ENCODE measurements at regions not wholly inside any gene's neighbourhood (a gene's known extent, or its start where the extent isn't known, plus 50 kb on each side); places are given as distances from the start of the nearest gene placed in this dataset.
"Not testable (repeated sequence)": the region's sequence is repeated elsewhere in the genome, so short reads cannot be mapped to it uniquely, and the experiment has no call there.

DNA sequence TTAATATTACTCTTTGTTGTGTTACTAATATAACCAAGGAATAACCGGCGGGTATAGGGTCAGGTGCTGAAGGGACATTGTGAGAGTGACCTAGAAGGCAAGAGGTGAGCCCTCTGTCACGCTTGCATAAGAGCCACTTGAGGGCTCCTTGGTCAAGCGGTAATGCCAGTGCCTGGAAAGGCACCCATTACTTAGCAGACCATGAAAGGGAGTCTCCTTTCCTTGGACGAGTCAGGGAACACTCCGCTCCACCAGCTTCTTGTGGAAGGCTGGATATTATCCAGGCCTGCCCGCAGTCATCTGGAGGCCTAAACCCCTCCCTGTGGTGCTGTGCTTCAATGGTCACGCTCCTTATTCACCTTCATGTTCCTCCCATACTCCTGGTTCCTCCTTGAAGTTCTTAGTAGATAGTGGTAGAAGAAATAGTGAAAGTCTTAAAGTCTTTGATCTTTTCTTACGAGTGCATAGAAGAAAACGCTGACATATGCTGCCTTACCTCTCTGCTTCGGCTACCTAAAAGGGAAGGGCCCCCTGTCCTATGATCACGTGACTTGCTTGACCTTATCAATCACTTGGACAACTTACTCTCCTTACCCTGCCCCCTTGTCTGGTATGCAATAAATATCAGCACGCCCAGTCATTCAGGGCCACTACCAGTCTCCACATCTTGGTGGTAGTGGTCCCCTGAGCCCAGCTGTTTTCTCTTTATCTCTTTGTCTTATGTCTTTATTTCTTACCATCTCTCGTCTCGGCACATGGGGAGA is 59.6 kb upstream of the DMRTB1 start:
- DNase-seq, result not testable (repeated sequence)

DNA sequence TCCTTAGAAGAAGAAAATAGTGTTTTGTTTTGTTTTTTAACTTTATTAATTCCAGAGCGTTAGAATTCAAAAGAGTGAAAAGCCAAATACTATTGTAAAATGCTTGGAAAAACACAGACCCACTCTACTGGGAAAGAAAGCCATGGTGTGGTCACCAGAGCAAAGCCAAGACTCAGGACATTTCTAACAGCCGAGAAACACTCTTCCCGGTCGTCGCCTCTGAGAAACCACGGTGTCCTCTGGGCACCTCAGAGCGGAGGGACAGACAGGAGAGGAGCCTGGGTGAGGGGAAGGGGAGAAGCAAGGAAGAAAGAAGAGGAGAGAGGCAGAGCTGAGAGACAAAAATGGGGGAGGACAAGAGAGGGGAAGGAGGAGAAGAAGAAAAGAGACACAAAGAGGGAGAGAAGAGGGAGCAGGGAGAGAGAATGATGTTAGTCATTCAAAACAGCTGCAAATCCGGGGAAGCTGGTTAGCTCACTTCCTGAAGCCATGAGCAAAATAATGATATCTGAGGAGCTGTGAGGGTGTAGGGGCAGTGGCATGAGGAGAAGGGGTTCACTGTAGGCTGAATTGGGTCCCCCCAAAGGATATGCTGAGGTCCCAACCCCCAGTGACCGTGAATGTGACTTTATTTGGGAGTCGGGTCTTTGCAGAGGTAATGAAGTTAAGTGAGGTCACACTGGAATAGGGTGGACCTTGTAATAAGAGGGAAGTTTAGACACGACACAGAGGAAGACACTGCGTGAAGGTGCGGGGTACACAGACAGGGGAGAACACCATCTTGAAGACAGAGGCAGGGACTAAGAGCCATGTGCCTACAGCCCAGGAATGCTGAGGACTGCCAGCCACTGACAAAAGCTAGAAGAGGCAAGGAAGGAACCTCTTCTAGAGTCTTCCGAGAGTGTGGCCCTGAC is 58.2 kb upstream of the DMRTB1 start:
- no peak for DNase-seq

DNA sequence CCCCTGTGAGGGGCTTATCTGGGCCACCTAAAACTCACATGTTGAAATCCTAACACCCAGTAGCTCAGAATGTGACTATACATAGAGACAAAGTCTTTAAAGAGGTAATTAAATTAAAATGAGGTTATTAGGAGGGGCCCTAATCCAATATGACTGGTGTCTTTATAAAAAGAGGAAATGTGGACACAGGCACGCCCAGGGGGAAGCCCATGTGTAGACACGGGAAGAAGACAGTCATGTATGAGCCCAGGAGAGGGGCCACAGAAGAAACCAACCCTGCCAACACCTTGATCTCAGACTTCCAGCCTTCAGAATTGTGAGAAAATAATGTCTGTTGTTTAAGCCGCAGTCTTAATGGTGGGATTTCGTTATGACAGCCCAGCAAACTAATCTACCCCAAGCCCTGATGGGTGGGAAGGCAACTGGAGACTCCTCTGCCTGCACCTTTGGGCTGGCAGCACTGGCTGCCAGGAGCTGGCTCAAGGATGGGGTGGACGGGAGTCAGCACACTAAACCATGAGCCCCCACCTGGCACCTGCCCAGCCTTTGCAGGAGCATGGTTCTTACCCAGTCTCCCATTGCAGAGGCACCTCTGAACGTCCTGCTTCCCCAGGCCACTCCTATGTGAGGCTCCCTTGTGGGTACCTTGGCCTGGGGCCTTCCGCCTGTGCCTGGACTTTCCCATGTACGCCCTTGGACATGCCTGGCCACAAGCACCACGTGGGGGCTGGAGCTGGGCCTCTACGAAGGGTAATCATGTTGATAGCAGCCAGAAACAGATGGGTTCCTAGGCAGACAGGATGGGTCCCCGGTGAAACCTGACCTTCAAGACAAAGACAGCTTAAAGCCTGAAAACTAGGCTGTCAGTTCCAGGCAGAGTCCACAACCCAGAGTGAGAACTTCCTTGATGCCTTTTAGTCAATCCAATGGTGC is 57.1 kb upstream of the DMRTB1 start:
- no peak for DNase-seq

DNA sequence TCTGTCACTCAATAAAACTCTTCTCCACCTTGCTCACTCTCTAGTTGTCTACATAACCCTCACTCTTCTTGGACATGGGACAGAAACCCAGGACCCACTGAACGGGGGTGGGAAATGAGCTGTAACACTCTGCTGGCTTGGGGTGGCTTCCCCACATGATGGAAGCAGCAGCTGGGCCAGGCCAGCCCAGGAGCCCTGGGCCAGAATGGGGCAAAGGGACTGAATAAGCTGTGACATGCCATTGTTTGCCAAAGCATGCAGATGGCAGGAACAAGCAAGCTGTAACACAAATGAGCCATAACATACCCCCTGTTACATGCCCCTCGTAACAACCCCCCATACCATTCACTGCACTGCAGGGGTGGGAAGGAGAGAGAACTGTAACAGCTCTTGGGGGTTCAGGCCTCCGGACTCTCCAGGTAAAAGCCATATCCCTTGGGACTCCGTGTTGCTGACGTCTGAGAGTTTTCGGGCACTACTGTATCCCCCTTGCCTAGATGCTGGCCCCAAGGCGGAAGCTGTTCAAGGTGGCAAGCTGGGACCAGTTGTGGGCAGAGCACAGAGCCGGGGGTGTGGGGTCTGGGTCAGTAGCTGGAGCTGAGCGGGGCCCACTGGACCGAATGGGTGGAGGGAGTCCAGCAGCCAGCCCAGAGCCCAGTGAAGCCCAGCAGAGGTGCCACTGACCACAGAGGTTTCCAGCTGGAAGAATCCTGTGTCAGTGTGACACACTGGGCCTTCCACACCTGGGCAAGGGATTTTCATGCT is 56.1 kb upstream of the DMRTB1 start:
- no peak for DNase-seq

DNA sequence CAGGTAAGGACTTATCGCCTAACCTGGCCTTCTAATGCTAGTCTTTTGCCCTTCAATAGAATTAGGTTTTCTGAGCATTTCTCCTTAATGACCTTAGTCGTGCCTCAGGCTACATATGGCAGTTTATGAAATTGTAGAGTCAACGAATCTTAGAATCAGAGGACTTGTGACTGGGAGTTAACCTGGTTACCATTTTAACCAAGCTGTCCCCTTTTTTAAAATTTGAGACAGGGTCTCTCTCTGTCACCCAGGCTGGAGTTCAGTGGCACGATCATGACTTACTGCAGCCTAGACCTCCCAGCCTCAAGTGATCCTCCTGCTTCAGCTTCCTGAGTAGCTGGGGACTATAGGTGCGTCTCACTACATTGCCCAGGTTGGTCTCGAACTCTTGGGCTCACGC is 53.5 kb upstream of the DMRTB1 start:
- no peak for DNase-seq

- no peak for DNase-seq
These were observed 52.5 kb upstream of the DMRTB1 start for GRCh38 chr1:53406551-53407235.

DNA sequence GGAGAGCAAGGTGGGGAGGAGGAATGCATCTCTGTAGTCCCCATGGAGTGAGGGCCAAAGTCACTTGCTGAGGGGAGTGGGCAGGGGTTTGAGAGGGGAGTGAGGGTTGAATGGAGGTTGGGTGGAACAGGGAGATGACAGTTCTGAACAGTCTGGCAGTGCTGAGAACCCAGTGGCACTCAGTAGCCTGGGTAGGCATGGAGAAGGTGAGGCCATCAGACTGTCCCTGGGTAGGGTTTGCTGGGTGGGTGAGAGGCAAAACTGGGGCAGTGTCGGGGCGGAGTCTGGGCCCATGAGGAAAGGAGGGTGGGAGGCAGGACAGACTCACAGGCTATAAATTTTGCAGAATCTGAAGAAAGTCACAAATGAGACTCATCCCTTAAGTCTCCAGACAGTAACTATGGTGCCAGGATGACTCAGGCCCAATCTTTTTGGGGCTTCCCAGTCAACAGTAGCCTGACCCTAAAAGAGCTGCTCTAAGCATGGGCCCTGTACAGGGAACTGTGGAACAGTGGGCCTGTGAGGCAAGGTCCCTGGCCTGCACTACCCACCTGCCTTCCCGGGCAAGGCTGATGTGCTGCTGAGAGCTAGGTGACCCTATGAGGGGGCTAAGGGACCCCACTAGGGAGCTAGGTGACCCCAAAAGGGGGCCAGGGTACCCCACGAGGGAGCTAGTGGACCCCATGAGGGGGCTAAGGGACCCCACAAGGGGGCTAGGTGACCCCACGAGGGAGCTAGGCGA is 51.0 kb upstream of the DMRTB1 start:
- no peak for DNase-seq

- no peak for DNase-seq
These were observed 50.5 kb upstream of the DMRTB1 start for GRCh38 chr1:53408755-53409129.

DNA sequence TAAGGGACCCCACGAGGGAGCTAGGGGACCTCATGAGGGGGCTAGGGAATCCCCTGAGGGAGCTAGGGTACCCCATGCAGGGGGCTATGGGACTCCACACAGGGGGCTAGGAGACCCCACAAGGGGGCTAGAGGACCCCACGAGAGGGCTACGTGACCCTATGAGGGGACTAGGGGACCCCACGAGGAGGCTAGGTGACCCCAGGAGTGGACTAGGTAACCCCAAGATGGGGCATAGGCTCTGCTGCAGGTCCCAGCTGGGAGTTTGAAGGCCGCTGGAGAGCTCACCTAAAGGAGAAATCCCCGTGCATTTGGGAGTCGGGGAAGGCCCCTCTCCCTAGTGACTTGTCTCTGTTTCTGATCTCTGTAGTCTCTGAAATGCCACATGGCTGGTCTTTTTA is 50.0 kb upstream of the DMRTB1 start:
- no peak for DNase-seq

Data from activated gamma-delta T cell treated with Interleukin-2 at 50 U/mL for 16 hours (primary cell).